Lower leg skin (tissue), 4 donors: ENCODE measurements at regions not wholly inside any gene's neighbourhood (a gene's known extent, or its start where the extent isn't known, plus 50 kb on each side); places are given as distances from the start of the nearest gene placed in this dataset.

Experiments
- DNase-seq, 2 donors: peaks; one replicate each; pipeline ENCODE4 v3.0.0-alpha.2; 2019; ENCODE audit warnings: low spot score in 2 of 2
- H3K4me3 ChIP-seq: fragments of 200-600 bp; sonication (generic); 2 replicates; pipeline ENCODE4 v1.5.1; 2017; ENCODE audit warnings: mild to moderate bottlenecking, low read depth; ENCODE audit not compliant: poor library complexity, severe bottlenecking
- POLR2A ChIP-seq, 2 donors: fragments of 450-650 bp; IDR thresholded peaks; one replicate each; pipeline ENCODE4 v1.6.1; 2016 to 2017; ENCODE audit warnings: antibody characterized with exemption in 2 of 2, mild to moderate bottlenecking in 1 of 2, moderate library complexity in 1 of 2
- WGBS, 2 donors: methylation state at CpG; one replicate each; pipeline ENCODE4 v1.1.5; 2018; 5-methylcytosine and 5-hydroxymethylcytosine counted together
- intact Hi-C: fragments of 100-400 bp; cut with DNase I; formaldehyde crosslinking; loops from one replicate; pipeline ENCODE4 v1.15.0; 2023; ENCODE audit warnings: low total_unique reads
- TF ChIP-seq, protein P1 (sequence below), 3 donors: fragments of 450-650 bp; IDR thresholded peaks; one replicate each; pipeline ENCODE4 v1.5.1; 2016; ENCODE audit warnings: antibody characterized with exemption in 3 of 3, mild to moderate bottlenecking in 3 of 3, moderate library complexity in 2 of 3

DNA sequence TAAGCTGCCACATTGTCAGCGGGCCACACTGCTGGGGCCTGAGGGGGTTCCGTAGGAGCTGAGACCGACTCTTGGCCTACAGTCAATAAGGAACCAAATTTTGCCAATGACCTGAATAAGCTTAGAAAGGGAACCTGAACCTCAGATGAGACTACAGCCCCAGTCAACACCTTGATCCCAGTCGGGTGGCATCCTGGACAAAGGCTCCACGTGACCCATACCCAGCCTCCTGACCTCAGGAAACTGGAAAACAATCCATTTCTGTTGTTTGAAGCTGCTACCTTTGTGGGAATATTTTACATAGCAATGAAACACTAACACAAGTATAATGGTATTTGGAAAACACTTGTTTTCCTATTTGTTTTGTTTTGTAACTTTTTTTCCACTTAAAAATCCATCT is 179.9 kb upstream of the RALGAPA2 start:
- no peak for TF ChIP-seq POLR2A (IDR thresholded peaks at IDR 0.05)
- TF ChIP-seq, protein P1, sequence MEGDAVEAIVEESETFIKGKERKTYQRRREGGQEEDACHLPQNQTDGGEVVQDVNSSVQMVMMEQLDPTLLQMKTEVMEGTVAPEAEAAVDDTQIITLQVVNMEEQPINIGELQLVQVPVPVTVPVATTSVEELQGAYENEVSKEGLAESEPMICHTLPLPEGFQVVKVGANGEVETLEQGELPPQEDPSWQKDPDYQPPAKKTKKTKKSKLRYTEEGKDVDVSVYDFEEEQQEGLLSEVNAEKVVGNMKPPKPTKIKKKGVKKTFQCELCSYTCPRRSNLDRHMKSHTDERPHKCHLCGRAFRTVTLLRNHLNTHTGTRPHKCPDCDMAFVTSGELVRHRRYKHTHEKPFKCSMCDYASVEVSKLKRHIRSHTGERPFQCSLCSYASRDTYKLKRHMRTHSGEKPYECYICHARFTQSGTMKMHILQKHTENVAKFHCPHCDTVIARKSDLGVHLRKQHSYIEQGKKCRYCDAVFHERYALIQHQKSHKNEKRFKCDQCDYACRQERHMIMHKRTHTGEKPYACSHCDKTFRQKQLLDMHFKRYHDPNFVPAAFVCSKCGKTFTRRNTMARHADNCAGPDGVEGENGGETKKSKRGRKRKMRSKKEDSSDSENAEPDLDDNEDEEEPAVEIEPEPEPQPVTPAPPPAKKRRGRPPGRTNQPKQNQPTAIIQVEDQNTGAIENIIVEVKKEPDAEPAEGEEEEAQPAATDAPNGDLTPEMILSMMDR (IDR thresholded peaks at IDR 0.05), result no peak
- H3K4me3 ChIP-seq, result no peak overlapping the region
- DNase-seq, result peak in 1 of 2 donors; percentile 40
- 65 to 75% methylated on average over 4 to 5 of the region's 5 CpGs for WGBS, 2 donors
- intact Hi-C loops, result no loop called here

DNA sequence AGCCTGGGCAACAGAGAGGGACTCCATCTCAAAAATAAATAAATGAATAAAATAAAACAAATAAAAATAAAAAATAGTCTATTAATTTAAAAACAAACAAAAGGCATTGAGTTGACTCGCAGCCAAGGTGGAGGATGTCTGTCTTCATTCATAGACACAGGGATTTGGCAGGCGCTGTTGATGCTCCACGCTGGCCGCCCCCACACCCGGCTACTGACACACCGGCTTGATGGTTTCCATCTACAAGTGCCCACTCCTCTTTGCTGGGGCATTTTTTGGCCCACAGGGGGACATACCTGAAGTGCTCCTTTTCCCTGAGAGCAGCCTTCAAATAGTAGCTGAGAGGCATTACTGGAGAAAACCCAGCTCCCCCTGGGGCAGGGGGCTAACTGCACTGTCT is 178.3 kb upstream of the RALGAPA2 start:
- H3K4me3 ChIP-seq, result no peak overlapping the region
- WGBS, 2 donors, result 81 to 96% methylated on average over 6 of the region's 6 CpGs
- no peak for TF ChIP-seq POLR2A (IDR thresholded peaks at IDR 0.05)
- TF ChIP-seq, protein P1 (IDR thresholded peaks at IDR 0.05), result no peak
- DNase-seq, result no peak
- intact Hi-C loops, result no loop called here

DNA sequence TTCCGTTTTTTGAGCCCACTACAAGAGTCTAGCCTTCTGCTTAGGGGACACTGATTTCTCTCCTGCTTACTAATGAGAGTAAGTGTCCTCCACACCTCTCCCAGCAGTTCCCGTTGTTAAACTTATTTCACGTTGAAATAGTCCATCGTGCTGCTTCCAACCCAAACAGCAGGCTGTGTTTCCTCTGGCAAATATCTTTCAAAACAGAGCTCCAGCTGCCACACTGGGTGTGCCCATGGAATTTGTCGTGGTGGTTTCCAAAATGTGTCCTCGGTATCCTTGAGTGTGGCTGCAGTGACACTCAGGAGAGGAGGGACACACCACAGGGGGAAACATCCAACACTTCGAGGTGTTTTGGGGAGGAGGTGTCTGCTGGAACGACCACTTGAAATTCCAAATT is 176.5 kb upstream of the RALGAPA2 start:
- TF ChIP-seq, protein P1 (IDR thresholded peaks at IDR 0.05), result no peak
- TF ChIP-seq POLR2A (IDR thresholded peaks at IDR 0.05), result no peak
- WGBS, 2 donors, result 63 to 70% methylated on average over 8 of the region's 8 CpGs
- intact Hi-C loops, result no loop called here
- H3K4me3 ChIP-seq, result no peak overlapping the region
- DNase-seq, result no peak

DNA sequence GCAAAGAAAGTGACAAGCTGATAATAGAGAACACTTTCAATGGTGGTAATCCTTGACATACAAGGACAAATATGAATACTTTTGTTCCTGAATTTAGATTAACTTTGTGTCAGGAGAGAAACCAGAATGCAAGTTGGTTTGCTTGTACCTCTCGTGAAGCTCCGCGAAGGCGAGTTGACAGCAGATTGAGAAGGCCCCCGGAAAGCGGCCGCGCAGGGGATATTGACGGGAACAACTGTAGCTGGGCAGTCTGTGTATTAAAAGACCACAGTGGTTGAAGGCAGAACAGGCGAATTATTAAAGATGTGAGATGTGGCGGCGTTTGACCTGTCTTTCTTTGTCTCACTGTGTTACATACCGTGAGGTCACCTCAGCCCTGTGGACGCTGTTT is 175.8 kb upstream of the RALGAPA2 start:
- intact Hi-C loops, result no loop called here
- H3K4me3 ChIP-seq, result no peak overlapping the region
- no peak for TF ChIP-seq POLR2A (IDR thresholded peaks at IDR 0.05)
- TF ChIP-seq, protein P1 (IDR thresholded peaks at IDR 0.05), result no peak
- peak in 1 of 2 donors; percentile 78 for DNase-seq
- WGBS, 2 donors, result 93 to 94% methylated on average over 14 of the region's 14 CpGs

DNA sequence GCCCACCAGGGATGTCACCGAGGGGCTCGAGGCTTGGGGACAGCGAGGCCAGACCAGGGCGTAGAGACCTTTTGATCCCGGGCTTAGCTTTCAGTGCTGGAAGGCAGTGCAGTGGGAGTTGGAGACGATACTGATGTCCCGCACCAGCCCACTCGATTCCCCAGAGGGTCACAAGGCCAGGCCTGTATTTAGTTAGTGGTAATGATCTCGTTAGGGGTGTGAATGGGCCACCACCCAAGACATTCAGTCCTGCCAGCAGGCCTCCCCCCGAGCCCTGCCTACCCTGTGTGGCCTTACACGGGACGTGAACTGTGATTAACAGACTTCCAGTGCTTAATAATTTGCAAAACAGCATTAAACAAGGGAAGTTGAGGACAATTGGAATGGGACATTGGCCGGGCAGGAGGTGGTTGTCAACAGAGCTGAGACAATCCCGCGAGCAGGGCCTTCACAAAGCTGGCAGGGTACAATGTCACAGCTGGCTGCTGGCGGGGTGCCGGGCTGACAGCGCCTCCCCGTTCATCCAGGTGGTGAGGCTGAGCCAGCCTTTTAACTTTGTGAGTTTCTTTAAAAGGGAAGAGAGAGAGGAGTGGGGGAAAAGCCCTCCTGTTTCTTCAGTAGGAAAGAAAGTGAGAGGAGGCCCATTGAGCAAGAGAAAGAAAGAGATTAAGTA is 175.3 kb upstream of the RALGAPA2 start:
- peak in 1 of 2 donors; percentile 68 for DNase-seq
- TF ChIP-seq, protein P1 (IDR thresholded peaks at IDR 0.05), result no peak
- TF ChIP-seq POLR2A (IDR thresholded peaks at IDR 0.05), result no peak
- intact Hi-C loops, result no loop called here
- H3K4me3 ChIP-seq, result no peak overlapping the region
- 62 to 64% methylated on average over 19 of the region's 19 CpGs for WGBS, 2 donors

DNA sequence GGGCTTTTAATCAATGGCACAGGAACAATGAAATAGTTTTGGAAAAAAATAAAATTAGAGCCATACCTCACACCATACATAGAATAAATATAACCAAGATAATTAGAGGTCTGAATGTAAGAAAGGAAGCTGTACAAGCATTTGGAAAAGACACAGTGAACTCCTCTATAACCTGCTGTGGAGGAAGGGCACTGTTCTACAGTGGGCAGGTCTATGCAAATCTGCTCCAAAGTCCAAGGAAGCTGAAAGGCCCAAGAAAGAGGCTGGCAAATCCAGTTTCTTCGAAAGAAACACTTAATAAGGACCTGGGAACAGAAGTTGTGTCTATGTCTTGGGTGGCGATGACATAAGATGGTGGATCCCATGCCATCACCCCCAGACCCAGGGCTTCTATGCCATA is 169.4 kb upstream of the RALGAPA2 start:
- no peak for DNase-seq
- WGBS, 2 donors, result 70 to 81% methylated on average over 2 of the region's 2 CpGs
- TF ChIP-seq POLR2A (IDR thresholded peaks at IDR 0.05), result no peak
- TF ChIP-seq, protein P1 (IDR thresholded peaks at IDR 0.05), result no peak

More for the DNA sequence above, 169.4 kb upstream of the RALGAPA2 start:
- intact Hi-C loops, result no loop called here
- H3K4me3 ChIP-seq, result no peak overlapping the region
